Ovary (tissue), 7 donors: ENCODE measurements at regions not wholly inside any gene's neighbourhood (a gene's known extent, or its start where the extent isn't known, plus 50 kb on each side); places are given as distances from the start of the nearest gene placed in this dataset.
"Not testable (repeated sequence)": the region's sequence is repeated elsewhere in the genome, so short reads cannot be mapped to it uniquely, and the experiment has no call there.

ENCODE experiments used
- DNase-seq, 5 donors: peaks; one replicate each; pipeline ENCODE4 v3.0.0-alpha.2; 2019 to 2020
- H3K27ac ChIP-seq, 2 donors: fragments of 200-600 bp; one replicate each; pipeline versions ENCODE4 v1.5.1 to v1.8.0; 2019 to 2022
- H3K27me3 ChIP-seq: fragments of 200-600 bp; one replicate; pipeline ENCODE4 v1.8.0; 2022
- H3K36me3 ChIP-seq: fragments of 200-600 bp; sonication (generic); one replicate; pipeline ENCODE4 v1.5.1; 2019
- H3K4me1 ChIP-seq: one replicate; pipeline ENCODE4 v1.8.1; 2013; ENCODE audit warnings: mild to moderate bottlenecking, moderate library complexity; ENCODE audit not compliant: insufficient read depth
- H3K4me3 ChIP-seq: fragments of 200-600 bp; sonication (generic); one replicate; pipeline ENCODE4 v1.5.1; 2017
- H3K9me3 ChIP-seq, 2 donors: fragments of 200-600 bp in 1 of 2; sonication (generic) in 1 of 2; one replicate each; pipeline versions ENCODE4 v1.5.1 to v1.8.1; 2013 to 2019; ENCODE audit warnings: mild to moderate bottlenecking in 1 of 2, moderate library complexity in 1 of 2
- CTCF ChIP-seq, 3 donors: fragments of 450-650 bp in 2 of 3; fragments of 200-600 bp in 1 of 3; IDR thresholded peaks; one replicate each; pipeline versions ENCODE4 v1.5.1 to v1.8.0; 2016 to 2022; ENCODE audit warnings: antibody characterized with exemption in 3 of 3, mild to moderate bottlenecking in 1 of 3
- EP300 ChIP-seq: sonication (generic); formaldehyde crosslinking; IDR thresholded peaks from one replicate; pipeline ENCODE4 v1.6.1; 2017; ENCODE audit warnings: antibody characterized with exemption
- POLR2A ChIP-seq: fragments of 450-650 bp; IDR thresholded peaks from one replicate; pipeline ENCODE4 v1.6.1; 2017; ENCODE audit warnings: antibody characterized with exemption, mild to moderate bottlenecking, moderate library complexity
- WGBS, 3 donors: extraction: QIAGEN DNeasy Blood & Tissue Kit in 1 of 3; methylation state at CpG; one replicate each; pipeline versions ENCODE4 v1.1.5 to v1.1.7; 2013 to 2017; 5-methylcytosine and 5-hydroxymethylcytosine counted together
- intact Hi-C, 4 donors: fragments of 100-400 bp; cut with DNase I; formaldehyde crosslinking; loops; one replicate each; pipeline versions ENCODE4 v1.11.0 to v1.15.1; 2022 to 2023
- donor health status: DM: no; HTN: no; CAD: no; lungs with moderate emphysema.
- donor health status: DM: no; HTN: no; CAD: no.
- donor health status: Bipolar disorder and iron deficiency.
- donor health status: DM: no; HTN: no; CAD: no.
- donor health status: DM: yes; HTN: yes; CAD: no.

GRCh38 chr5:8831251-8831650 lies 714.6 kb downstream of the SEMA5A start:
- Histone ChIP-seq H3K4me1 (no peaks in the 10 kb centered on the region), H3K9me3 (no peaks in the 10 kb centered on the region), H3K36me3 (no peaks in the 10 kb centered on the region), H3K27me3 (no peaks in the 10 kb centered on the region), H3K27ac (no peak overlapping the region), H3K4me3 (no peak overlapping the region)
- no peak for DNase-seq
- TF ChIP-seq POLR2A (no peak), EP300 (no peak), CTCF (IDR thresholded peaks at IDR 0.05) (no peak)
- intact Hi-C loops: no loop called here
- 86 to 91% (median 87%) methylated on average over 3 of the region's 3 CpGs for WGBS, 3 donors

- H3K9me3 ChIP-seq: no peaks in the 10 kb centered on the region
- intact Hi-C loops: no loop called here
- no peaks in the 10 kb centered on the region for H3K4me1 ChIP-seq
- TF ChIP-seq CTCF (IDR thresholded peaks at IDR 0.05) (no peak), EP300 (no peak), POLR2A (no peak)
- H3K4me3 ChIP-seq: no peak overlapping the region
- no peaks in the 10 kb centered on the region for H3K36me3 ChIP-seq
- 84 to 88% (median 85%) methylated on average over 1 of the region's 1 CpG for WGBS, 3 donors
- DNase-seq: no peak
- H3K27ac ChIP-seq: no peak overlapping the region
- H3K27me3 ChIP-seq: no peaks in the 10 kb centered on the region
Measured at GRCh38 chr5:8831854-8832253, 714.0 kb downstream of the SEMA5A start.

DNA sequence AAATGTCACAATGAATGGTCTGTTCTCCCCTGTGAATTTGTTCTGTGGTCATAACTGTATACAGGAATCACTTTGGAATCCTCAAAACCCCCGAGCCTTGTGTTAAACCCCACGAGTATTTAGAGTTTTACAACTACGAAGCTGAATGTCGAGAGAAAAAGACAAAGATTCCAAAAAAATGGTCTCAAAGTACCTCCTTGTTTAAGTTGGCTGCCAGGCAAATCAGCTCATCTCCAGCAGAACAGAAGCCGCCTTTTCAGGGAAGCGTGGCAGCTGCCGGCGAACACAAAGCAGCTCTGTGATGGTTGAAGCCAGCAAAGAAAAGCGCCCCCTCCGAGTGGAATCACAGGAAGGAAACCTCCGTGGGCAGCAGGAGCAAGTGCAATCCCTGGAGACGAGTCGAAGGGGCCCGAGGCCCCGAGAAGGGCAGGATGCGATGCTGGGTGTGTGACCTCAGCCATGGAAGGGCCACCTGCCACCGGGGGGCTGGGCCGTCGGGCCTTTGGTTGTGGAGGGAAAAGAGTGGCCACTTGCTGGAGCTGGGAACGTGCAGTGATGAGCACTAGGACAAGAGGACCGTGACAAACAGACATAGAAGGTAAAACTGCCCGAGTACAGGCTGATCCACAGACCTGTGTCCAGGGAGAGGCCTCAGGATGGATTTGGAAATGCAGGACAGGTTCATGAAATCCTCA lies 706.4 kb downstream of the SEMA5A start:
- no peak for TF ChIP-seq EP300
- TF ChIP-seq POLR2A: no peak
- TF ChIP-seq CTCF (IDR thresholded peaks at IDR 0.05): no peak
- no peaks in the 10 kb centered on the region for H3K36me3 ChIP-seq
- DNase-seq: no peak
- H3K4me3 ChIP-seq: no peak overlapping the region
- H3K4me1 ChIP-seq: peaks cover 5% of the 10 kb centered on the region
- no peaks in the 10 kb centered on the region for H3K9me3 ChIP-seq
- H3K27ac ChIP-seq: no peak overlapping the region
- 86 to 90% (median 88%) methylated on average over 22 of the region's 22 CpGs for WGBS, 3 donors
- no peaks in the 10 kb centered on the region for H3K27me3 ChIP-seq
- intact Hi-C loops: no loop called here

GRCh38 chr5:8840237-8840636 lies 705.6 kb downstream of the SEMA5A start:
- 77 to 84% (median 80%) methylated on average over 39 of the region's 39 CpGs for WGBS, 3 donors
- Histone ChIP-seq H3K4me1 (peaks cover 5% of the 10 kb centered on the region), H3K27me3 (no peaks in the 10 kb centered on the region), H3K4me3 (no peak overlapping the region), H3K9me3 (no peaks in the 10 kb centered on the region), H3K27ac (no peak overlapping the region), H3K36me3 (no peaks in the 10 kb centered on the region)
- DNase-seq: no peak
- TF ChIP-seq EP300: no peak
- no peak for TF ChIP-seq POLR2A
- intact Hi-C loops: no loop called here

DNA sequence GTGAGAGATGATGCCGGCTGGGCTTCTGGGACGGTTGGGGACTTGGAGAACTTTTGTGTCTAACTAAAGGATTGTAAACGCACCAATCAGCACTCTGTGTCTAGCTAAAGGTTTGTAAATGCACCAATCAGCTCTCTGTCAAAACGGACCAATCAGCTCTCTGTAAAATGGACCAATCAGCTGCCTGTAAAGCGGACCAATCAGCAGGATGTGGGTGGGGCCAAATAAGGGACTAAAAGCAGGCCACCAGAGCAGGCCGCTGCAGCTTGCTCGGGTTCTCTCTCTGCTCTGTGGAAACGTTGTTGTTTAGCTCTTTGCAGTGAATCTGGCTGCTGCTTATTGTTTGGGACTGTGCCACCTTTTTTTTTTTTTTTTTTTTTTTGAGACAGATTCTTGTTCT lies 705.1 kb downstream of the SEMA5A start:
- DNase-seq, H3K9me3 ChIP-seq, H3K4me3 ChIP-seq, H3K36me3 ChIP-seq, intact Hi-C loops, H3K4me1 ChIP-seq, H3K27me3 ChIP-seq, H3K27ac ChIP-seq: not testable (repeated sequence)
- 89 to 93% (median 90%) methylated on average over 8 of the region's 8 CpGs for WGBS, 3 donors
